Effector CD8-positive, alpha-beta T cell (primary cell): ENCODE measurements at regions not wholly inside any gene's neighbourhood (a gene's known extent, or its start where the extent isn't known, plus 50 kb on each side); places are given as distances from the start of the nearest gene placed in this dataset.
"Not testable (repeated sequence)": the region's sequence is repeated elsewhere in the genome, so short reads cannot be mapped to it uniquely, and the experiment has no call there.

ENCODE experiments used
- DNase-seq: peaks from one replicate; lab custom pipeline; 2025; lab: John Stamatoyannopoulos, UW

DNA sequence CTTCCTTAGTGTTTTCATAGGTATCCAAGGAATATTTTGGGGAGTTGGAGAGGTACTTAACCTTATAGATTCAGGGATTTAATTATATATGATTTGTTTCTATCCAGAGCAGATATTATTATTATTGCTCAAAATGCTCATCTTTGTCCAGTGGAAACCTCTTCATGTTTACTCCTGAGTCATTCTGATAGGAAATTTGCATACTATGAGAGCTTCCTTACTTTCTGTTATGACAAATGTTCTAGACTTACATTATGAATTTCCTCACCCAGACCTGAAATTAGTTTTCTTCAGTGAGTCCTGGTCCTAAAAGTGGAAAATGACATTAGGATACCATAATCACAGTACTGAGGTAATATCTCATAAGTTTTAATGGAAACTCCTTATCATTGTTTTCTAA lies 57.5 kb upstream of the PLPPR5 start:
- no peak for DNase-seq

DNA sequence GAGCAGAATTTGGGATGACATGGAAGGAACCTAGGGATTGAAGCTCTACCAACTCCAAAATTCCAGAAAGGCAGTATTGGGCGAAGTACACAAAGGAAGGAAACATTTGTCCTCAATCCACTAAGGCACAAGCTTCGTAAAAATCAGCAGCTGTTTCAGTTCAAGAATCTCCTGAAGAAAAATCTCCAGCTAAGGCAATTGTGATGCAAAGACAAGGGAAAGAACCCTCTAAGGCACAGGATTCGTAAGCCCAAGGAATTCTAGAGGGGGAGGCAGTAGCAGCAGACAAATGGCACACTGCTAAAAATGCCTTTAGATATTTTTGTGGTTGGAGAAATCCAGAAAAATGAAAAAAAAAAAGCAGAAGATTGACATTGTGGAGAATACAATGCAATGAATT lies 64.5 kb upstream of the PLPPR5 start:
- no peak for DNase-seq

DNA sequence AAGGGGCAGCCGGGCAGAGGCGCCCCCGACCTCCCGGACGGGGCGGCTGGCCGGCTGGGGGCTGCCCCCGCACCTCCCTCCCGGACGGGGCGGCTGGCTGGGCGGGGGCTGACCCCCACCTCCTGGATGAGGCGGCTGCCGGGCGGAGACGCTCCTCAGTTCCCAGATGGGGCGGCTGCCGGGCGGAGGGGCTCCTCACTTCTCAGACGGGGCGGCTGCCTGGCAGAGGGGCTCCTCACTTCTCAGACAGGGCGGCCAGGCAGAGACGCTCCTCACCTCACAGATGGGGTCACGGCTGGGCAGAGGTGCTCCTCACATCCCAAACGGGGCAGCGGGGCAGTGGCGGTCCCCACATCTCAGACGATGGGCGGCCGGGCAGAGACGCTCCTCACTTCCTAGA lies 73.9 kb upstream of the PLPPR5 start:
- not testable (repeated sequence) for DNase-seq

DNA sequence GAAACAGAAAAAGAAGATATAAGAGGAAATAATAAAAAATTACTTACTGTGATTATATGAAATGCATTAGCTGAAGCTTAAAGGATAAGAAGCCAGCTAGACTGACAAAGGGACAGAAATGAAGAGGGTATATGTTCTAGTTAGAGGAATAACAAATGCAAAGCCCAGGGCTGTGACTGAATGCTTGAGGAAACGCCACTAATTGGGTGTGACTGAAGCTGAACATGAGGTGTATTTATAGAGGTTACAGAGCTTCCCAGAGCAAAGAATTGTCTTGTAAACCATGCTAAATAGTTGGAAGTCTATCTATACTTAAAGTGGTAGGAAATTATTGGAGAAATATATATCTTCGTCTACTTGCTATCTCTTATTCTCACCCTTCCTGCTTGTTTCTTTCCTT lies 77.7 kb upstream of the PLPPR5 start:
- no peak for DNase-seq

DNA sequence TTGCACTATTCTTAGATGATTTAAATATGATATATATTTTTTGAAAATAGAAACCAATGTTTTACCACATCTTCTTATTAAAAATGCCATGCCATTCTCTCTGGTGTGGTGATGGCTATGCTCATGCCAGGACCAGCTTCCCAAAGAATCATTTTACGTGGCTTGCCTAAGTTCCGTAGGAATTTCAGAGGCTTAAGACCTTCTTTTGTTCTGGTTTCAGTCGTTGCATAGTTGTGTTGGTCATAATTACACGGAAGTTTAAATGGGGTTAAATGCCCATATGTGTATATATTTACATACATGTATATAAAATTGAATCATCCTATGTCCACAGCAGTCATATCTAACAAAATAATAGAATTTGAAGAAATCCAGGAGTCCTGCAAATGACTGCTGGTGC lies 78.7 kb upstream of the PLPPR5 start:
- no peak for DNase-seq

DNA sequence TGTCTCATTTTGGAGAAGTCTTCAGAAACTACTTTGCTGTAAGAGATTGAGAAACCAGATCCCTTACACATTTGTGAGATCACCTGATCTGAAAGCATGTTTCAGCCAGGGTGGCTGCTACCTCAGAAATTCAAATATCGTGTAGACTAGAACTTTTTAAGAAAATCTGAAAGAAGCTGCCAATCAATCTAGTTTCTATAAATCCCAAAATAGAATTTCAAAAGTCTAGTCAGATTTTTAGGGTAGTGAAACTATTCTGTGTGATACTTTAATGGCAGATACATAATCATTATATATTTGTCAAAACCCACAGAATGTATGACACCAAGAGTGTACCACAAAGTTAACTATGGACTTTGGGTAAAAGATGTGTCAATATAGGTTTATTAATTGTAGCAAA lies 79.9 kb upstream of the PLPPR5 start:
- DNase-seq, result no peak

DNA sequence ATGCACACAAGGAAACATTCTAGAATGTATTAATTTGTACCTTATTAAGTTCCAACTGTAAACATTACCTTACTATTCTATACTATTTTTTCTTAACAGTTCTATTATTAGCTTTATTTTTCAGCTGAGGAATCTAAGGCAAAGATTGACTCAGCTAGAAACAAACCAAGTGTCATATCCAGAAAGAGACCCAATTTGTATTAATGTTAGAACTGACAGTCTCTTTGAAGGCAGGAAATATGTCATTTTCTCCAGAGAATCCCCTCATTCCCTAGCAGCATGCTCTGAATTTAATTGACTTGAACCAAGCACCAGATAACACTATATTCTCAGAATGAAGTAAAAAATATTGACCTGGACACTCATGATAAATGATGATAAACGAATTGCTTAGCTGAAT lies 81.4 kb upstream of the PLPPR5 start:
- DNase-seq, result no peak

DNA sequence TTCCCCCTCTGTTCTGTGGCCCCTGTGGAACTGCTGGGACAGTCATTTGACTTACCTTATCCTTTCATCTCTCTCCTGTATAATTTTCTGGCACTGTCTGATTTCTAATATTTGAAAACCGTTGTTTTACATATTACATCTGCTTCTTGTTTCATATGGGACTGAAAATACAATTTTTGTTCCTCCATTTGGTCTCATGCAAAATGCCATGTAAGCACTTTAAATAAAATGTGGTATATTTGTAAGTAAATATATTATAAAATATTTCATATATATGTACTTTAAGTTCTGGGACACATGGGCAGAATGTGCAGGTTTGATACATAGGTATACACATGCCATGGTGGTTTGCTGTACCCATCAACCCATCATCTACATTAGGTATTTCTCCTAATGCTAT lies 93.9 kb upstream of the PLPPR5 start:
- DNase-seq, result no peak

DNA sequence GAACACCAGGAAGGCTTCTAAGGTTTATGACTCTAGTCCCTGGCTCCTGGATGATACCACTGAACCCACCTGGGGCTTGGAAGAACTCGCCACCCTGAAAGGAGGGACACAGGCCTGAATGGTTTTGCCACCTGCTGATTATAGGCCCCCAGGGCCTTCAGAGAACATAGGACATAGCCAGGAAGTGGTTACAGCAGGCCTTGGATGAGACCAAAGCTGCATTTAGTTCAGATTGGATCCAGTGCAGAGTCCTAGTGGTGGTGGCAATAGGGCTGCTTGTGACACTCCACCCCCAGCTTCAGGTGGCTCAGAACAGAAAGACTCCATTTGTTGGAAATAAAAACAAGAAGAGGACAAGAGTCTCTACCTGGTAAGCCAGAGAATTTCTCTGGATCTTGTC lies 101.6 kb upstream of the PLPPR5 start:
- DNase-seq, result no peak

DNA sequence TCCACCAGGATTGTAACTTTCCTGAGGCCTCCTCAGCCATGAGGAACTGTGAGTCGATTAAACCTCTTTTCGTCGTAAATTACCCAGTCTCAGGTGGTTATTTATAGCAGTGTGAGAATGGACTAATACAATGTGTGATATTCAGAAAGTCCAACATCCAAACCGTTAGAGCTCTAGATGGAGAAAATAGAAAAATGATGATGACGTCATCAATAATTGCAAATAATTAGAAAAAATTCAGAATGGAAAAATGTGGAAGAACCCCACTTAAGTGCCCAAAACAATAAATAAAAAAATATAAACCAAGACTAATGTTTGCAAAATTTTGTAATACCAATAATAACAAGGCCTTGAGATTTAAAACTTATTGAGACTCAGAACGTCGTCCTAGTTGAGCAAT lies 103.0 kb upstream of the PLPPR5 start:
- DNase-seq, result no peak

DNA sequence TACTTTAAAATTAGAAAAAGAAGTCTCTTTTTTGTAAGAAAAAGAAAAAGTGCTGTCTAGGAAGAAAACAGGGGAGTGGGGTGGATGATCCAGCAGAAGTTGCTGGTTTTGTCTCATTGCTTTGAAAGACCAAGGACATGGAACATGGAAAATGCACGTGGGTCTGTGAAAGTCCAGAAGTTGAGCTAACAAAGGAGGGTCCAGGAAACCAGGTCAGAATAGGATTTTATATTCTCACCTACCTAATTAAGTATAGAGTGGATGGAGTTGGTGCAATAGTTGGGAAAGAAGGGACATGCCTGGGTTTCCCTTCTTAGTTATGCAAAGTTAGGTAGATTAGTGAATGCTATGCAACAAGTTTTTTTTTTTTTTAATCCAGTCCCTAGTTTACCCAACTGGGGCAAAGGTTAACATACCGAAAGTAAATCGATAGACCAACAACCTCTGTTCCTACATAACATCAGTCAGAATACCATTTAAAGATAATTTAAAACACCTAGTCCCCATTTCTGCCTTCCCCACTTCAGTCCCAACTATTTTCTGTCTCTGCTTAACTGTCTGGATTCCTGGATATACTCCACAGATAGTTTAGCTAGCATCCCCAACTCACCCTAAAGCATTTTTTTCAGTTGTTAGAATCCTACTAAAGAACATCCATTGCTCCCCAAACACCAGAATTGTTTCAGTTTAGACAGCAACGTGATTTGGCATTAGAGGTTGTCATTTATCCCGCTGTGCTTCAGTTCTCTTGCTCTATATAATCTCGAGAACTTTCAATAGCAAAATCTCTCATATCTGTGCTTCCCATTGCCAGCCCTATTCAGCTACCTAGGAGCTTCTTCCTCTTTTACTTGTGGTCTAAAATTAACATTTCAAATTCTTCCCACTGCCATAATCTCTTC lies 105.7 kb upstream of the PLPPR5 start:
- no peak for DNase-seq

DNA sequence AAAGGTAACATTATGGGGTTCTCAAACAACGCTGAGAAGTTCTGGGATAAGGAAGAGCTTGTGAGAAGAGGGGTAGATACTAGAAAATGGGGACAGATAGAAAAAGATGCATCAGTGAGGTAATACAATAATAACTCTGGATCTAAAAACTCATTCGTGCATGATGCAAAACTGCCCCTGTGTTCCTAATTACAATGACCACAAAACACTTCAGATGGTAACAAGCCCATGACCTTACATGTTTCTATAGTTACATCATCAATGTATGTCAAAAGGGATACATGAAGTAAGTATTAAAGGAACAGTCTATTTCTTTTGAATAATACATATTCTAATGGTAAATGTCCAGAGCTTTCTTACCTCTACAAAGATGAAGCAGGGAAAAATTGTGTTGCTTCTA lies 110.6 kb upstream of the PLPPR5 start:
- no peak for DNase-seq

DNA sequence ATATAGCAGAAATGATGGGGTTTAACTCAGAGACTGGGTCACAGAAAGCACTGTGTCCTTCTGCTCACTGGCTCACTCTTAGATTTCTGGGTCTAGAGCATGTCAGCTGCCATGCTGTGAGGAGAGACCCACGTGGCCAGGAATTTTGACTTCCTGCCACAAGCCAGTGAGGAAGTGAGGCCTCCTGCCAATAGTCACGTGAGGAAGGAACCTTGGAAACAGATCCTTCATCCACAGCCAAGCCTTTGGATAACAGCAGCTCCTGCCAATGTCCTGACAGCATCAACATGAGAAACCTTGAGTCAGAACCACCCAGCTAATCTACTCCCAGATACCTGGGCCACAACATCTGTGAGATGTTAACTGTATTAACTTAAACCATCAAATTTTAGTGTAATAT lies 114.5 kb upstream of the PLPPR5 start:
- no peak for DNase-seq

DNA sequence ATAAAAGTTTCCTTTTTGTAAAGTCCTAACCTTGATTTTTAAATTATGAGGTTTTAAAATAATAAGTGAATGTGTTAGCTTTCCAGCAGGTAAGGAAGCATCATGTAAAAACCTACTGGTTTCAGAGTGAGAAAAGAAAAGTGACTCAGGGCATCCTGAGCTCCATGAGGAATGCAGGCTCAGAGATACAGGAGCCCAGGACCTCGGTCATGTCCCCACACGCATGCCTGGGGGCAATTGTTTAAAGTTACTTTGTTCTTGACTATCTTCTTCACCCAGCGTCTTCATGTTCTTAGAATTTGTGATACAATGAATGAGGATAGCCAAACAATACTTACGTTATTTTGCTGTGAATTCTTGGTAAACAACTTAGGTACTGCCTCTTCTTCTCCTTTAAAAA lies 117.4 kb upstream of the PLPPR5 start:
- DNase-seq, result no peak

DNA sequence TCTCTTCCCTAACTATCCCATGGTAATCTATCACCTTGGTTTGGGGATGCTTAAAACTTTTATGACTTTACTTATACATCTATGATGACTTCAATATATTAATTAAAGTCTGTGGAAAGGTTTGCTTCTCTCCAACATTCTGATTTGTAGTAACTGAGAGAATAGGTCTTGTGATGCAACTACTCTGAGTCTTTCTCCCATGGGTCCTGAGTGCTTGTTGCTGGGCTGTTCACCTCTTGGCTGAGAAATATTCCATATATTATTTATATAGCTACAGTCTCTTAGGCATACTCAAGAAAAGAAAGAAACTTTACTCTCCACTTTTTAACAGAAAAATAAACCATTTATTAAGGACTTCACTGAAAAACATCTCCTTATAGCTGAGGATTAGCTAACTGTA lies 119.3 kb upstream of the PLPPR5 start:
- no peak for DNase-seq

DNA sequence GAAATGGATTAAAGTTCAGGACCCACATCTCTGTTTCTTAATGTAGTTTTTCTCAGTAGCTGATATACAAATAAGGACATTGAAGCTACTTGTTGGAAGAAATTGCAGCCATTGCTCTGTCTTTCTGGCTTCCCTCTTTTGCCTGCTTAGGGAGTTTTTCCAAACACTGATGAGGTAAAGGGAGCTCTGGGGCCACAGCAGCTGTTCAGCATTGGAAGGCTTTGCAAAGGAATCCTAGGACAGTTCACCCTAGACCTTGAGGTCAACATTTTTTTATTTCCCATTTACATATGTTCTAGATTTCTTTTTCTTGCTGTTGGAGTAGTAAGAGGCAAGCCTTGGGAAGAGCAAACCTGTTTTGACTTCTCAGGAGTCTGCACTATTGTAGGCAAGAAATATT lies 126.9 kb upstream of the PLPPR5 start:
- no peak for DNase-seq

DNA sequence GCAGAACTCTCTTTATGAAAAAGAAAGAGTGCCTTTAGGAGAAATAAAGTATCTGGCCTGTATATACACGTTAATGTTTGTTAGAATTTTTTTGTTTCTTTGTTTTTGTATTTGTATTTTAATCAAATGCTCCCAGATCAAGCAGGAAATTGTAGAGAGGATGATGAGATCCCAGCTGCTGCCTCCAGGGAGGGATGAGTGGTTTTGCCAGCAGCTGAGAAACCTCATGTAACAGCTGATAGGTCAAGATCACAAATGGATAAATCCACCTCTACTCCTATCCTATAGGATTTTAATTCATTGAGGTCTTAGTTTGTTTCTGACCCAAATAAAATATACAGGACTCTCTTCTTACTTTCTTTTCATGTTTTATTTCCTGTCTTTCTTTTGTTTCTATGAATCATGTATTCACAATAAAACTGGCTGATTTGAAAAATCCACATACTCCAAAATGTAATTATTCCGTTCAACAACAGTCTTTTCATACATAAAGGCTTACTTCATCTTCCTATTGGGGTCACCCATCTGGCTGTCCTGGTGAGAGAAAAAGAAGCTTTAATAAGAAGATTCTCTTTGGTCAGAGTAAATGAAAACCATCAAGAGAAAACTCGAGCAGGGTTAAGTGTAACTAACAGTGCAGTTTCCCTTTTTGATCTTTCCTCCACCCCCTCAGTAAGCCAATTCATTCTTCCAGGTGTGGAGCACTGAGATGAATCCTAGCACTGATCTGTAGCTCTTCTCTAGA lies 129.3 kb upstream of the PLPPR5 start:
- no peak for DNase-seq

DNA sequence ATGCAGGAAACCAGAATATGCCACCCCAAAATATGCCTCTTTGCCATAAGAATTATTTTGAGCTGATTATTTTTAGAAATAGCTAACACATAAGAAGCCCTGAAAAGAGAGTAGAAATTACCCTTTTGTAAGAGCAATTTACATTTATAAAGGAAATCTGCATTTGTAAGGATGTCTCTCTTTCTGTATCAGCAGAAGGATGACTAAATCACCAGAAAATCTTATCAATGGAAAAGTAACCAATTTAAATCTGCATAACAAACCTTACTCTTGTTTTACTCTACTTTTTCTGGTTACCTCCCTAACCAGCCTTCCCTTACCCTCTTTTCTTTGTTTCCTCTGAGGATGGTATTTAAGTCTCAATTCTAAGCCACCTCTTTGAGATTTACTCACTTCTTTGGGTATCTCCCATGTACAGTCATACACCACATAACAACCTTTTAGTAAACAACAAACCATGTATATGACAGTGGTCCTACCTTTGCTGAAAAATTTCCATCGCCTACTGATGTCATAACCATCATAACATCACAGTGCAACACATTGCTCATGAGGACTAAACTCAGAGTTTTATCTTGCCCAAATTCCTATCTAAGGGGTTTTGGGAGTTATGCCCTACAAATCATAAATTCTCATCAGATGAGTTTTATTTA lies 126.6 kb upstream of the PLPPR4 start:
- no peak for DNase-seq

DNA sequence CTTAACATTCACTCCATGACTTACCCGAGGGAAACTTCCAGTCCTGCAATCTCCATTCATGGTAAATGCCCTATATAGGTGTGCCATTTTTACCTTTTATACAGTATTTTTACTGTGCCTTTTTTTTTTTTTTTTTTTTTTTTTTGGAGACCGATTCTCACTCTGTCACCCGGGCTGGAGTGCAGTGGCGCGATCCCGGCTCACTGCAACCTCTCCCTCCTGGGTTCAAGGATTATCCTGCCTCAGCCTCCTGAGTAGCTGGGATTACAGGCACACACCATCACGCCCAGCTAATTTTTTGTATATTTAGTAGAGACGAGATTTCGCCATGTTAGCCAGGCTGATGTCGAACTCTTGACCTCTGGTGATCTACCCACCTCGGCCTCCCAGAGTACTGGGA lies 124.4 kb upstream of the PLPPR4 start:
- DNase-seq, result no peak

DNA sequence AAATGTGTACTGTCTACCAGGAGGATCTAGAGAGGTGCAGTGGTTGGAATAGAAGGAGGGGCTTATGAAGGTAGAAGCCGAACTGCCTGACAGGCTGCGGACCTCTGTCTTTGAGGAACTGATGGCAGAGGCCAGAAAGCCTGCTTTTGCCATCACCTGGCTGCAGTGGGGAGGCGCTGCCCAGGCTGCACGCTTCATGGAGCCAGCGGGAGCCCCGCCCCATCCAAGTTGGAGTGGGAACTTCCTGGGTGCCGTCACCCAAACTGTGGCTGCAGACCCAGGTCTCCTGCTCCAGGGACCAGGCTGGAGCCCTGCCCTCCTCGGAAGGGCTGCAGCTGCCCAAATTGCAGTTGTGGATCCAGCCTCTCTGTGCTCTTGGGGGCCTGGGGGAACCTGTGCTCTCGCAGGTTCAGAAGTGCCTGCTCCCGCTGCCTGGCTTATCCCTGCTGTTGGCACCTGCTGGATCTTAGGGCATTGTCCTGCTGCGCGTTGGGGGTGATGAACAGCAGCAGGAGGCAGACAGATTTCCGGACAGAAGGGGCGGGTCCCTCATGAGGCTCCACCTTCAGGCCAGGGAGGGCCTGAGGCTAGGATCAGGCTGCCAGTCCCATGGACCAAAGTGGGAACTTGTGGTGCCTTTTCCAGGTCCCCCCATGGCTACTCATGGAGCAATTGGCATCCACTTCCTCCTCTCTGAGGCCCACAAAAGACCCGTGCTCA lies 118.0 kb upstream of the PLPPR4 start:
- no peak for DNase-seq

DNA sequence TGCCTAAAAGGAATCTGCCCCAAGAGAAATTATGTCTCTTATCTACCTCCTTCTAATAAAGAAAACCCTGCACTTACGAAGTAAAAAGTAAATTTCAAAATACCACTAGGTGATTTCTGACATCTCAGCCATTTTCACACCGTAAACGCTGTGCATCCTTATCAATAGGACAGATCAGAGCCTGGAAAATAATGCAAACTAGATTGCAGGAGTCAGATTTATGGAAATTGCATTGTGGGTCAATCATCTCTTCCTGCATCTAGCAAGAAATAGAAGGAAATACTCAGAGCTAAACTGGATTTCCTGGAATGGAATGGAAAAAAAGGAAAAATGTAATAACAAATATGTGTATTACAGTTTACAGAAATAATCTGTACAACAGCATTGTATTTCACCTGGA lies 114.3 kb upstream of the PLPPR4 start:
- DNase-seq, result no peak

DNA sequence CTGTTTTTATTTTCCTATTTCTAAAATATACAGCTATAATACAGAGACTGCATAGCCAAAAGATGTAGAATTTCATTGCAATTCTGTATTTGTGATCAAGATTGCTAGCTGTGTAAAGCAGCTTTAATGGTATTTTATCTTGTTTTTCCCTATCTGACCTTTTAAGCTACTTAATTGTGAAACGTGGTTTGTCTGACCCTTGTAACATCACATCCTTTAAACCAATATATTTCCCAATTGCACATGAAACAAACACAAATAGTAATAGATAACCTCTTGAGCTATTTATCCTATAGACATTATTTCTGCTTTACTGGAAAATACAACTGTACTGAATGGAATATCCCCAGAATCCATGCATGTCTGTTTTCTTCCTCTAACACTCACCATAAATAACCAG lies 112.2 kb upstream of the PLPPR4 start:
- DNase-seq, result no peak
